Right atrium auricular region (tissue), 2 donors: ENCODE measurements at regions not wholly inside any gene's neighbourhood (a gene's known extent, or its start where the extent isn't known, plus 50 kb on each side); places are given as distances from the start of the nearest gene placed in this dataset.
A peak's percentile ranks its signal among the peaks of the same experiment; 100 is the strongest.

ENCODE experiments used
- DNase-seq: peaks from one replicate; pipeline ENCODE4 v3.0.0-alpha.2; 2019; ENCODE audit warnings: low spot score
- H3K27ac ChIP-seq, 2 donors: fragments of 200-600 bp; sonication (generic); 1 replicate in 1 of 2; 2 replicates in 1 of 2; pipeline ENCODE4 v1.5.1; 2016 to 2019
- H3K27me3 ChIP-seq, 2 donors: fragments of 200-600 bp; sonication (generic); one replicate each; pipeline versions ENCODE4 v1.5.1 to v1.6.0; 2017 to 2019
- H3K36me3 ChIP-seq: fragments of 200-600 bp; sonication (generic); one replicate; pipeline ENCODE4 v1.5.1; 2016
- H3K4me1 ChIP-seq, 2 donors: fragments of 200-600 bp; sonication (generic); one replicate each; pipeline versions ENCODE4 v1.5.1 to v1.6.0; 2017 to 2019
- H3K4me3 ChIP-seq, 2 donors: fragments of 200-600 bp; sonication (generic); 1 replicate in 1 of 2; 2 replicates in 1 of 2; pipeline ENCODE4 v1.5.1; 2017 to 2019; ENCODE audit warnings: mild to moderate bottlenecking in 1 of 2, moderate library complexity in 1 of 2
- H3K9me3 ChIP-seq, 2 donors: fragments of 200-600 bp; sonication (generic); one replicate each; pipeline ENCODE4 v1.5.1; 2019
- CTCF ChIP-seq, 2 donors: fragments of 200-600 bp; sonication (generic); IDR thresholded peaks; one replicate each; pipeline ENCODE4 v1.5.1; 2019; ENCODE audit warnings: antibody characterized with exemption in 2 of 2

GRCh38 chr9:107390279-107390678 lies 99.3 kb downstream of the KLF4 start:
- no peaks in the 10 kb centered on the region for H3K36me3 ChIP-seq
- no peaks in the 10 kb centered on the region for H3K9me3 ChIP-seq
- H3K27me3 ChIP-seq = no peaks in the 10 kb centered on the region
- no peak for TF ChIP-seq CTCF (IDR thresholded peaks at IDR 0.05)
- peaks cover 0 to 30% of the 10 kb centered on the region in 2 donors for H3K4me1 ChIP-seq
- H3K4me3 ChIP-seq = no peak overlapping the region
- no peak for DNase-seq
- H3K27ac ChIP-seq = peak overlapping the region; percentile 15 to 41

- Histone ChIP-seq H3K4me1 (peaks cover 0 to 30% of the 10 kb centered on the region in 2 donors), H3K4me3 (no peak overlapping the region), H3K36me3 (no peaks in the 10 kb centered on the region), H3K27me3 (no peaks in the 10 kb centered on the region), H3K27ac (peak overlapping the region; percentile 15 to 41), H3K9me3 (no peaks in the 10 kb centered on the region)
- DNase-seq = peak; percentile 60
- TF ChIP-seq CTCF (IDR thresholded peaks at IDR 0.05) = no peak
These were observed 99.9 kb downstream of the KLF4 start for GRCh38 chr9:107389617-107390071.

- H3K9me3 ChIP-seq = no peaks in the 10 kb centered on the region
- H3K4me3 ChIP-seq = no peak overlapping the region
- no peak for DNase-seq
- H3K27ac ChIP-seq = no peak overlapping the region
- H3K36me3 ChIP-seq = no peaks in the 10 kb centered on the region
- no peak for TF ChIP-seq CTCF (IDR thresholded peaks at IDR 0.05)
- peaks cover 0 to 30% of the 10 kb centered on the region in 2 donors for H3K4me1 ChIP-seq
- H3K27me3 ChIP-seq = no peaks in the 10 kb centered on the region
These were observed 100.7 kb downstream of the KLF4 start for GRCh38 chr9:107388890-107389289.

GRCh38 chr9:107387409-107387808 lies 102.2 kb downstream of the KLF4 start:
- no peak for TF ChIP-seq CTCF (IDR thresholded peaks at IDR 0.05)
- Histone ChIP-seq H3K4me1 (peaks cover 0 to 30% of the 10 kb centered on the region in 2 donors), H3K27ac (no peak overlapping the region), H3K4me3 (no peak overlapping the region), H3K27me3 (no peaks in the 10 kb centered on the region), H3K9me3 (no peaks in the 10 kb centered on the region), H3K36me3 (no peaks in the 10 kb centered on the region)
- no peak for DNase-seq

- H3K4me1 ChIP-seq = peaks cover 0 to 30% of the 10 kb centered on the region in 2 donors
- no peaks in the 10 kb centered on the region for H3K9me3 ChIP-seq
- H3K27me3 ChIP-seq = no peaks in the 10 kb centered on the region
- H3K27ac ChIP-seq = no peak overlapping the region
- no peak for DNase-seq
- no peak for TF ChIP-seq CTCF (IDR thresholded peaks at IDR 0.05)
- H3K4me3 ChIP-seq = no peak overlapping the region
- no peaks in the 10 kb centered on the region for H3K36me3 ChIP-seq
These were observed 103.2 kb downstream of the KLF4 start for GRCh38 chr9:107386396-107386795.
